Stimulated activated naive CD8-positive, alpha-beta T cell treated with anti-CD3 and anti-CD28 coated beads, Interleukin-15, Interleukin-2, amounts not matched to agents 100 ng/mL and 50 ng/mL, for 24 hours (primary cell): ENCODE measurements at regions not wholly inside any gene's neighbourhood (a gene's known extent, or its start where the extent isn't known, plus 50 kb on each side); places are given as distances from the start of the nearest gene placed in this dataset.
"Not testable (repeated sequence)": the region's sequence is repeated elsewhere in the genome, so short reads cannot be mapped to it uniquely, and the experiment has no call there.

ENCODE experiments used
- H3K27ac Mint-ChIP-seq: one replicate; pipeline ENCODE4 v1.8.0; 2021; ENCODE audit warnings: mild to moderate bottlenecking, mixed read lengths
- H3K27me3 Mint-ChIP-seq: one replicate; pipeline ENCODE4 v1.8.0; 2021; ENCODE audit warnings: mixed read lengths
- H3K36me3 Mint-ChIP-seq: one replicate; pipeline ENCODE4 v1.8.0; 2021; ENCODE audit warnings: low read depth, mixed read lengths
- H3K4me1 Mint-ChIP-seq: one replicate; pipeline ENCODE4 v1.8.0; 2021; ENCODE audit warnings: low read depth, mixed read lengths
- H3K4me3 Mint-ChIP-seq: one replicate; pipeline ENCODE4 v1.8.0; 2021; ENCODE audit warnings: mild to moderate bottlenecking, mixed read lengths
- H3K9me3 Mint-ChIP-seq: one replicate; pipeline ENCODE4 v1.8.0; 2021; ENCODE audit warnings: mixed read lengths

- H3K4me1 Mint-ChIP-seq, H3K27me3 Mint-ChIP-seq, H3K36me3 Mint-ChIP-seq, H3K27ac Mint-ChIP-seq, H3K4me3 Mint-ChIP-seq, H3K9me3 Mint-ChIP-seq: not testable (repeated sequence)
Measured at GRCh38 chr6:68056596-68056995, 578.5 kb upstream of the ADGRB3 start.

- H3K27ac Mint-ChIP-seq: no peak overlapping the region
Measured at GRCh38 chr6:68054756-68055155, 580.3 kb upstream of the ADGRB3 start.

DNA sequence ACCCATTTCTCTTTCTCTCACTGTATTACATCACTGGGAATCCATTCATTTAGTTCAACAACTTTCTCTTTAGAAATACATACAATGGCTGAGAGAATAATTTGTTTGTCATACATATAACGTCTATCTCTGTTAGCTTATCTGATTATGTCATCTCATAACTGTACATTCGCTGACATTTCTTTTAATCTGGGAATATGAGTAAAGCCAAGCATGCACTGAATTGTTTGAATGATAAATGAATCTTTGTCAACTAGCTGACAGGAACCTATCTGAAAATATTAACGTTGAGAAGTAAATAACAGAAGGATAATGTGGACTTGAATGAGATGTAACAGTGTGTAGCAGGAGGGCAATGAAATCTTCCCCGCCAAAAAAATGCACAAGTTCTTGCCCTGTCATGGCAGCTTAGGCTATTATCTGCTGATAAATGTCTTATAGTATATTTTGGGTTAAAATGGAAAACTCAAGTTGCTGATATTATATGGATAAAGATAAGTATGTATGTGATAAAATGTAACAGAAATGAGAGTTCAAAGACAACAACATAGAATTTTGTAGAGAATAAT, 581.2 kb upstream of the ADGRB3 start:
- H3K4me1 Mint-ChIP-seq: no peaks in the 10 kb centered on the region
- no peak overlapping the region for H3K27ac Mint-ChIP-seq
- H3K9me3 Mint-ChIP-seq: peaks cover 9% of the 10 kb centered on the region
- no peak overlapping the region for H3K4me3 Mint-ChIP-seq
- H3K27me3 Mint-ChIP-seq: no peaks in the 10 kb centered on the region
- H3K36me3 Mint-ChIP-seq: no peaks in the 10 kb centered on the region

More at GRCh38 chr6:68054756-68055155, 580.3 kb upstream of the ADGRB3 start:
- Mint-ChIP-seq H3K27me3 (no peaks in the 10 kb centered on the region), H3K4me1 (no peaks in the 10 kb centered on the region), H3K9me3 (peaks cover 9% of the 10 kb centered on the region), H3K4me3 (no peak overlapping the region), H3K36me3 (no peaks in the 10 kb centered on the region)

DNA sequence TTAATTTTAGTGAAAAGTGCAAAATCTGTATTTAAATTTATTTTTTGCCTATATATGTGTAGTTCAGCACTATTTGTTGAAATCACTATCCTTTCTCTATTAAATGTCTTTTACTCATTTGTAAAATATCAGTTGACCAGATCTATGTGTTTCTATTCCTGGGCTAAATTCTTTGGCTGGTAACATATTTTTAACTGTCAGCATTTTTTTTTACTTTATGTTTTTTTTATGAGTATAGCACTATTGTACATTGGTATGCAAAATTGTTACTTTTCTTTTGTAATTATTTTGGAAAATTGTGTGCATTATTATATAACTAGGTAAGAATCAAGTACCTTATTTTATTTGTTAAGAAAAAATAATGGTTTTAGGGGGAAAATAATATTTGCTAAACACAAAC, 582.8 kb upstream of the ADGRB3 start:
- H3K9me3 Mint-ChIP-seq: peaks cover 9% of the 10 kb centered on the region
- no peaks in the 10 kb centered on the region for H3K27me3 Mint-ChIP-seq
- H3K27ac Mint-ChIP-seq: no peak overlapping the region
- no peak overlapping the region for H3K4me3 Mint-ChIP-seq
- H3K4me1 Mint-ChIP-seq: no peaks in the 10 kb centered on the region
- H3K36me3 Mint-ChIP-seq: no peaks in the 10 kb centered on the region

DNA sequence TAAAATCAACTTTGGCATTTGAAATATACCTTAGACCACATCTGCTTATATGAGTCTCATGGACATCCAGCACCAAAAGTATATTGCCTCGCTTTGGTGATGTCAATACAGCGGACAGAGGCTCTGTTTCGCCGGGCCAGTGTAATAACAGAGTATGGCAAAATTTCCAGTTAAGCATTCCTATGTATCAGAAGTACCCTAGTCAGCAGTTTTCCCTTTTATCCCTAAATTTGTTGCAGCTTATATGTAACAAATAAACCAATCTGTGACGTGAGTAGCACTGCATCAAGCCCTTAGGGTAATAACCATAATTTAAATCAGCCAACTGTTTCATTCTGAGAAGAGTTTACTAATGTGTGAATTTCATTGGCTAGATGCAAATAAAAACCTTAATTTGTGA, 585.5 kb upstream of the ADGRB3 start:
- Mint-ChIP-seq H3K9me3 (peaks cover 9% of the 10 kb centered on the region), H3K27me3 (no peaks in the 10 kb centered on the region), H3K36me3 (no peaks in the 10 kb centered on the region), H3K4me1 (no peaks in the 10 kb centered on the region), H3K4me3 (no peak overlapping the region), H3K27ac (no peak overlapping the region)

- Mint-ChIP-seq H3K4me3 (no peak overlapping the region), H3K36me3 (no peaks in the 10 kb centered on the region), H3K9me3 (no peaks in the 10 kb centered on the region), H3K4me1 (no peaks in the 10 kb centered on the region), H3K27ac (no peak overlapping the region), H3K27me3 (no peaks in the 10 kb centered on the region)
Measured at GRCh38 chr6:68046756-68047155, 588.3 kb upstream of the ADGRB3 start.

DNA sequence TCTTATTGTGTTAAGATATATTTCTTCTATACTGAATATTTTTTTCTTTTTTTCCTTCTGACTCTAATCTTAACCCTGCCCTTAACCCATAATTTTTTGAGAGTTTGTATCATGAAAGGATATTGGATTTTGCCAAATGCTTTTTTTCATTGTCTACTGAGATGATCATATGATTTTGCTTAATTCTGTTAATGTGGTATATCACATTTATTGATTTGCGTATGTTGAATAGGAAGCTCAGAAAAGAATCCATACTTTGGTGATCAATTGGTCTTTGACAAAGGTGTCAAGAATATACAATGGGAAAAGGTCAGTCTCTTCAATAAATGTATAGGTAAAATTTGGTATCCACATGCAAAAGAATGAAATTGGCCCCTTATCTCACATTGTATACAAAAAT, 588.8 kb upstream of the ADGRB3 start:
- H3K27ac Mint-ChIP-seq: no peak overlapping the region
- H3K27me3 Mint-ChIP-seq: no peaks in the 10 kb centered on the region
- no peak overlapping the region for H3K4me3 Mint-ChIP-seq

DNA sequence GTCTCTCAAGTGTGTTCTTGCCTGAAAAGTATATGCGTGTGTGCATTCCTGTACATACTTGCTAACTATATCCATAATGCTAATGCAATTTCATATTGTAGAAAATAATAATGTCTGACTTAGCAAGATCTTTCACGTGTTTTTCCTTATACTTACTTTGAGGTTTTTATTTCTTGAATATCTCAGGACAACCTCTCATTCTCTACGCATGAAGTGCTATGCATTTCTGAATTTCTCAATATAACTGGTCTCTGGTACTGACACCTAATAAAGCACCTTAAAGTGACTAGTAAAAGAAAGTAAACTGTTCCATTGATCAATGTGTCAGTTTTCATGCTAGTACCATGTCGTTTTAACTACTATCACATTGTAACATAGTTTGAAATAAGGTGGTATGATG, 589.9 kb upstream of the ADGRB3 start:
- Mint-ChIP-seq H3K36me3 (no peaks in the 10 kb centered on the region), H3K4me1 (no peaks in the 10 kb centered on the region), H3K9me3 (peaks cover 4% of the 10 kb centered on the region), H3K27ac (no peak overlapping the region), H3K27me3 (no peaks in the 10 kb centered on the region), H3K4me3 (no peak overlapping the region)

More for the DNA sequence above, 588.8 kb upstream of the ADGRB3 start:
- no peaks in the 10 kb centered on the region for H3K36me3 Mint-ChIP-seq
- no peaks in the 10 kb centered on the region for H3K9me3 Mint-ChIP-seq
- no peaks in the 10 kb centered on the region for H3K4me1 Mint-ChIP-seq

DNA sequence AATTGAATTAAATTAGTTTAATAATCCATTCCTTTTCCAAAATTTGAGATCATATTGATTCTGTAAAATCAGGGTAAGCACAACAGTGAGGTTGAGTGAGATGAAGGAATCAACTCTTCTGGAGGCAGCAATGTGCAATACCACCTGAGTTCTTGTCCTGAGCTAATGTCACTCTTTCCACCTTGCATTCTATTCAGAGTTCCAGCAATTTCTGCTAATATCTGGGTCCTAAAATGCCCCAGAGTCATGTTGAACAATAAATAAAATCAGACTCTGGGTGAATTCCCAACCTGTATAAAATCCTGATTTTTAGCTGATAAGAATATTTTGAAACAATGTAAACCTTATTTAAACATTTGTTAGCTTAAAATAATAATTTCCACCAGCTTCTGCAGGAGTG, 590.8 kb upstream of the ADGRB3 start:
- Mint-ChIP-seq H3K36me3 (no peaks in the 10 kb centered on the region), H3K4me1 (no peaks in the 10 kb centered on the region), H3K4me3 (no peak overlapping the region), H3K27ac (no peak overlapping the region), H3K27me3 (no peaks in the 10 kb centered on the region), H3K9me3 (peaks cover 4% of the 10 kb centered on the region)

DNA sequence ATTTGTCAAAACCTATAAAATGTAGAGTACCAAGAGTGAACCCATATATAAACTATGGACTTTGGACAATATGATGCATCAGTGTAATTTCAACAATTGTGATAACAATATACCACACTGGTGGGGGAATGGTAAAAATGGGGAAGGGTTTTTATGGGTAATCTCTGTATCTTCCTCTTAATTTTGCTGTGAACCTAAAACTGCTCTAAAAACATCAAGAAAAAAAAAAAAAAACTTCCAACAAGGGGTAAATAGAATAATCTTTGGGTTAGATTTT, 592.0 kb upstream of the ADGRB3 start:
- Mint-ChIP-seq H3K9me3 (peaks cover 4% of the 10 kb centered on the region), H3K27me3 (no peaks in the 10 kb centered on the region), H3K27ac (no peak overlapping the region), H3K4me1 (no peaks in the 10 kb centered on the region), H3K36me3 (no peaks in the 10 kb centered on the region), H3K4me3 (no peak overlapping the region)

GRCh38 chr6:68042339-68043121, 592.6 kb upstream of the ADGRB3 start:
- H3K9me3 Mint-ChIP-seq: peaks cover 4% of the 10 kb centered on the region
- H3K4me1 Mint-ChIP-seq: no peaks in the 10 kb centered on the region
- no peak overlapping the region for H3K4me3 Mint-ChIP-seq
- no peaks in the 10 kb centered on the region for H3K27me3 Mint-ChIP-seq
- no peak overlapping the region for H3K27ac Mint-ChIP-seq
- no peaks in the 10 kb centered on the region for H3K36me3 Mint-ChIP-seq

DNA sequence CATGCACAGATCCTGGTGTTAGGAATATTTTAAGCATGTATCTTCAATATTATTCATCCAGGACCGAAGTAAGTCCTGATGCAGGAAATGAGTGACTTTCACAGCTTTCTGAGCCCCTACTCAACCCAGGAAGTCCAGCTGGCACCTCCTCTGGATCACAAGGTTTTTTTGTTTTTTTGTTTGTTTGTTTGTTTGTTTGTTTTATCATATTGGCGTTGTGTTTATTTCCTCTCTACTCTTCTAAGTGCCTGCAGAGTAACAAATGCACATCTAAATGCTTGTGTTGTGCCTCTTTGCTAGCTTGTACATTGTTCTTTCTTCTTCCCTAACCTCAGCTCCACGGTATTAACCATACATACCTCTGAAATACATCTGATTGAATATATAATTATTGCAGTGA, 594.3 kb upstream of the ADGRB3 start:
- no peak overlapping the region for H3K27ac Mint-ChIP-seq
- H3K9me3 Mint-ChIP-seq: peaks cover 7% of the 10 kb centered on the region
- no peaks in the 10 kb centered on the region for H3K27me3 Mint-ChIP-seq

DNA sequence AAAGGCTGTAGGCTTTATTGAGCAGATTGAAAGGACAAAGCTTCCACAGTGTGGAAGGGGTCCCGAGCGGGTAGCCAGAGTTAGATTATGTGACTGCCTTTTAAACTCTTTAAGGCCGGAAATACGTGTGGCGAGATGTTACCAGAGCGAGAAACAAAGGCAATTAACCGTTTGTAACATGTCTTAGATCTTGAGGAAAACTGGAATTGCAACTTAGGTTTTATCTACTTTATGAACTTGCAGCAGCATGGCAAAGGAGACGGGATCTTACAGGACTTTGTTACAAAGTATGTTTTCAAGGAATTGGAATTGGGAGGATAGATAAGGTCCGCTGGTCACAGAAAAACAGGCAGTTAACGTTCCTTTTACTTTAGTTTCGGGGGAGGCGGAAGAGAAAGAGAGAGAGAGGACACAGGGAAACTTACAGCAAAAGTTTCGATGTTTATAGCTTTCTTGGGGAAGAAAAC, 594.7 kb upstream of the ADGRB3 start:
- Mint-ChIP-seq H3K4me1 (no peaks in the 10 kb centered on the region), H3K9me3 (peaks cover 7% of the 10 kb centered on the region), H3K4me3 (peak overlapping the region; percentile 40), H3K27ac (no peak overlapping the region), H3K27me3 (no peaks in the 10 kb centered on the region), H3K36me3 (no peaks in the 10 kb centered on the region)

More for the DNA sequence above, 594.3 kb upstream of the ADGRB3 start:
- Mint-ChIP-seq H3K4me3 (peak overlapping the region; percentile 14), H3K4me1 (no peaks in the 10 kb centered on the region), H3K36me3 (no peaks in the 10 kb centered on the region)

- H3K4me3 Mint-ChIP-seq: no peak overlapping the region
- H3K9me3 Mint-ChIP-seq: peaks cover 7% of the 10 kb centered on the region
- H3K27me3 Mint-ChIP-seq: no peaks in the 10 kb centered on the region
- H3K4me1 Mint-ChIP-seq: no peaks in the 10 kb centered on the region
- H3K36me3 Mint-ChIP-seq: no peaks in the 10 kb centered on the region
- H3K27ac Mint-ChIP-seq: no peak overlapping the region
Measured at GRCh38 chr6:68039641-68040311, 595.3 kb upstream of the ADGRB3 start.

DNA sequence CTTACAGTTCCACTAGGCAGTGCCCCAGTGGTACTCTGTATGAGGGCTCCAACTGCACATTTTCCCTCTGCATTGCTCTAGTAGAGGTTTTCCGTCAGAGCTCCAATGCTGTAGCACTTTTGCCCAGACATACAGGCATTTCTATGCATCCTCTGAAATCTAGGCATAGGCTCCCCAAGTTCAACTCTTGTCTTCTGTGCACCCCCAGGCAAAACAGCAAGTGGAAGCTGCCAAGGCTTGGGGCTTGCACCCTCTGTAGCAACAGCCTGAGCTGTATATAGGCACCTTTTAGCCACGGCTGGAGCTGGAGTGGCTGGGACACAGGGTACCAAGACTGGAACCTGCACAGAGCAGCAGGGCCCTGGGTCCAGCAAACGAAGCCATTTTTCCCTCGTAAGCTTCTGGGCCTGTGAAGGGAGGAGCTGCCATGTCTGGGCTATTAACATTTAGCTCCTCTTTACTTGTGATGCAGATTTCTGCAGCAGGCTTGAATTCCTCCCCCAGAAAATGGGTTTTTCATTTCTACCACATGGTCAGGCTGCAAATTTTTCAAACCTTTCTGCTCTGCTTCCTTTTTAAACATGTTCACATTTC, 596.2 kb upstream of the ADGRB3 start:
- Mint-ChIP-seq H3K4me1 (no peaks in the 10 kb centered on the region), H3K36me3 (no peaks in the 10 kb centered on the region), H3K27me3 (no peaks in the 10 kb centered on the region), H3K4me3 (no peak overlapping the region), H3K27ac (no peak overlapping the region), H3K9me3 (peaks cover 7% of the 10 kb centered on the region)
